ENCODE measurements at regions not wholly inside any gene's neighbourhood (a gene's known extent, or its start where the extent isn't known, plus 50 kb on each side); places are given as distances from the start of the nearest gene placed in this dataset.

DNA sequence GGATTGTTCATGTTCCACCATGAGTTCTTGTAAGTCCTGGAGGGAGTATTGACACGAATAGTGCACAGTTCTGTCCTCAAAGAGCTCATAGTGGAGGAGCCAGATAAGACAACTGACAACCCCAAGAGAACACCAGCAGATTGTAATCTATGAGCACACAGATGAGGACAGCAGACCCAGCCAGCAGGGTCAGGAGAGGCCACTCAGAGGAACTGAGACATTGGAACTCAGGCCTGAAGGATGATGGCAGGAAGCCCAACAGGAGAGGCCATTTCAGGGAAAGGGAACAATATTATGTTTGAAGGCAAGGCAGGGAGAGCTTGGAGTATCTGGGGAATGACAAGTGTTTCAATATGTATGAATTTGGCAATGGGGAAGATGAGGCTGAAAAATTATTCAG lies 63.7 kb upstream of the IPO5 start (continued):
- TF ChIP-seq GABPA (IDR thresholded peaks at IDR 0.05; ENCODE audit: borderline replicate concordance, insufficient read depth, low read length), result no peak
- TF ChIP-seq SIX5 (IDR thresholded peaks at IDR 0.05; ENCODE audit: low read depth, low read length), result no peak
- TF ChIP-seq JUND (IDR thresholded peaks at IDR 0.05; ENCODE audit: low read length), result no peak
- no peak for TF ChIP-seq SIRT6 (IDR thresholded peaks at IDR 0.05; ENCODE audit: low read length)
- TF ChIP-seq ASH2L (IDR thresholded peaks at IDR 0.05; ENCODE audit: low read length), result no peak
- TF ChIP-seq SRF (IDR thresholded peaks at IDR 0.05; ENCODE audit: low read depth, low read length), result no peak
- no peak for TF ChIP-seq TAF7 (optimal IDR thresholded peaks at IDR 0.05; ENCODE audit: borderline replicate concordance, low read depth, low read length)
- no peak for TF ChIP-seq CBX5 (IDR thresholded peaks at IDR 0.05; ENCODE audit: low read depth, low read length)
- TF ChIP-seq HDAC2 (IDR thresholded peaks at IDR 0.05; ENCODE audit: borderline replicate concordance in 1 of 2, low read depth in 2 of 2, low read length in 2 of 2), result no peak
- no peak for TF ChIP-seq SP1 (IDR thresholded peaks at IDR 0.05; ENCODE audit: low read depth, low read length)
- TF ChIP-seq RXRA (IDR thresholded peaks at IDR 0.05; ENCODE audit: insufficient read depth, low read depth, low read length), result no peak
- TF ChIP-seq HDAC6 (IDR thresholded peaks at IDR 0.05; ENCODE audit: low read depth, low read length), result no peak
- no peak for TF ChIP-seq POLR2A (IDR thresholded peaks at IDR 0.05; ENCODE audit: control extremely low read depth in 1 of 2, low read depth in 2 of 2, low read length in 2 of 2)
